Peyer's patch (tissue), 4 donors: ENCODE measurements at regions not wholly inside any gene's neighbourhood (a gene's known extent, or its start where the extent isn't known, plus 50 kb on each side); places are given as distances from the start of the nearest gene placed in this dataset.

Source experiments
- POLR2A ChIP-seq, 2 donors: fragments of 450-650 bp; IDR thresholded peaks; one replicate each; pipeline ENCODE4 v1.5.1; 2017; ENCODE audit warnings: antibody characterized with exemption in 2 of 2, mild to moderate bottlenecking in 2 of 2, moderate library complexity in 2 of 2
- TF ChIP-seq, protein P1 (sequence below), 6 experiments: fragments of 450-650 bp in 4 of 6; fragments of 200-600 bp in 2 of 6; sonication (generic) in 1 of 6; IDR thresholded peaks; one replicate each; pipeline ENCODE4 v1.5.1; 2017 to 2019; ENCODE audit warnings: antibody characterized with exemption in 6 of 6, mild to moderate bottlenecking in 3 of 6, moderate library complexity in 1 of 6

DNA sequence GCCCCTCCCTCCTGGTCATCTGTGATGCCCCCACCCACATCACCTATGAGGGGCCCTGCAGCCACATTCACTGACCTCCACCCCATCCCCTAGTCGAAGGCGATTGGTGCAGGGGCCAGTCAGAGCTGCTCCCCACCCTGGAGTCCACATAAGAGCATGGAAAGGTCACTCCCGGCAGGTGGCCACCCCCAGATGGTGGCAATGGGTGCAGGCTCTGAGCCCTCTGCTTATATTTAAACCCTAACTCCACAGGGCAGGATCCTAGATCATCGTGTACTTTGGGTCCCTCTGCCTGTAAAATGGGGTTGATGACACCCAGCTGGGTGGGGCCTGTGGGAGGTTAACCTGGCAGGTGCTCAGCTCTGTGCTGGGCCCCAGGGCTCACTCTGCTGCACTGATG, 186.8 kb upstream of the C1orf174 start:
- TF ChIP-seq, protein P1, sequence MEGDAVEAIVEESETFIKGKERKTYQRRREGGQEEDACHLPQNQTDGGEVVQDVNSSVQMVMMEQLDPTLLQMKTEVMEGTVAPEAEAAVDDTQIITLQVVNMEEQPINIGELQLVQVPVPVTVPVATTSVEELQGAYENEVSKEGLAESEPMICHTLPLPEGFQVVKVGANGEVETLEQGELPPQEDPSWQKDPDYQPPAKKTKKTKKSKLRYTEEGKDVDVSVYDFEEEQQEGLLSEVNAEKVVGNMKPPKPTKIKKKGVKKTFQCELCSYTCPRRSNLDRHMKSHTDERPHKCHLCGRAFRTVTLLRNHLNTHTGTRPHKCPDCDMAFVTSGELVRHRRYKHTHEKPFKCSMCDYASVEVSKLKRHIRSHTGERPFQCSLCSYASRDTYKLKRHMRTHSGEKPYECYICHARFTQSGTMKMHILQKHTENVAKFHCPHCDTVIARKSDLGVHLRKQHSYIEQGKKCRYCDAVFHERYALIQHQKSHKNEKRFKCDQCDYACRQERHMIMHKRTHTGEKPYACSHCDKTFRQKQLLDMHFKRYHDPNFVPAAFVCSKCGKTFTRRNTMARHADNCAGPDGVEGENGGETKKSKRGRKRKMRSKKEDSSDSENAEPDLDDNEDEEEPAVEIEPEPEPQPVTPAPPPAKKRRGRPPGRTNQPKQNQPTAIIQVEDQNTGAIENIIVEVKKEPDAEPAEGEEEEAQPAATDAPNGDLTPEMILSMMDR (IDR thresholded peaks at IDR 0.05): no peak
- no peak for TF ChIP-seq POLR2A (IDR thresholded peaks at IDR 0.05)
